ENCODE measurements at regions not wholly inside any gene's neighbourhood (a gene's known extent, or its start where the extent isn't known, plus 50 kb on each side); places are given as distances from the start of the nearest gene placed in this dataset.

- DNase-seq = no peak
Observed at GRCh38 chr4:187276736-187277408, 553.2 kb upstream of the FAT1 start.

- DNase-seq = no peak
Observed at GRCh38 chr4:187283201-187283955, 559.7 kb upstream of the FAT1 start.

DNA sequence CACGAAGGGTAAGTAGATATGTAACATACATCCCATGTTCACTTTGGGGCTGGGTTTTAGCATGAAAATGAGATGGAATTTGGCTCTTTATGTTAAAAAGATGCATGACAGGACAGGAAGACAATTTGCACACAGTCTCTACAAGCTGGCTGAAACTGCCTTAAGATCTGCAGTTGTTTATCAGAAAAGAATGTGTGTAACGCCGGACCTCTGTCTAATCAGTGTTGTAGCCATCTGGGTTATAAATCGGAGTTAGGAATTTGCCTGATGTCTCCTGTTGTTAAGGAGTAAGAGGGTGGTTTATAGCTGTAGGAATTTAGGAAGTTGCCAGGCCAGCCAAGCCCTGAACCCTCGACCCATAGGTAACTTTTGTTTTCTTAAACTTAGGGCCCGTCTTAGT is 562.9 kb upstream of the FAT1 start:
- no peak for DNase-seq

DNA sequence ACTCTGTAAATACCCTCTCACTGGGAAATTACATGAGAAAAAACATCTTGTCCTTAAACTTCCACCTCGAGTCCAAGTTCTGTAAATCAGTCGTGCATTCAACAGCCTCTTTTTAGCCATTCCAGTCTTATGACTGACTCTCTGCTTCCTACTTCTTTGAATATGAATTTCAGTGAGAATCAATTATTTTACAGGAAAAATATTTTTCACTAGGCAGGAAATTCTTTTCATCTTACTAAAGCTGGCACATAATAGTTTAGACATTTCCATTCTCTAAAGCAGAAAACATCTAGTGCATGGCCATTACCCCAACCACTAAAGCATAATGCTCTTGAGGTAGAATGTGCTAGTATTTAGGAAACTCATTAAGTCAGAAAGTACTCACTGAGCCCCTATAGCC is 565.7 kb upstream of the FAT1 start:
- DNase-seq = no peak

DNA sequence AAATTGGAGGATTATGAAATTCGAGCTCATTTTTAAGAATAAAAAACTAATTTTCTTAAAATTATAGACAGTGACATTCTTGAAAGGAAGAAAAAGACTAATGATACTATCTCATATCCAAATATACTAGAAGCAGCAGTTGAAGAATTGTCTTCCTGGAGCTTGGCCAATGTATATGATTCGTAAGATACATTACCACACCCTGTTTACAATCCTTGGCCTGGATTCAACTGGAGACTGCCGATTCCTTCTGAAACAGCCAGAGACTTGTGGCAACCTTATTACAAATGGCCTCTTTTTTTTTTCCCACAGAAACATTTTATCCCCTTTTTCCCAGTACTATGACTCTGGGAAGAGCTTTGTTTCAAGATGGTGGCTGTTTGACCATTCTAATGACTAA is 571.2 kb upstream of the FAT1 start:
- no peak for DNase-seq

GRCh38 chr4:187301923-187302322 is 578.3 kb upstream of the FAT1 start:
- no peak for DNase-seq

DNA sequence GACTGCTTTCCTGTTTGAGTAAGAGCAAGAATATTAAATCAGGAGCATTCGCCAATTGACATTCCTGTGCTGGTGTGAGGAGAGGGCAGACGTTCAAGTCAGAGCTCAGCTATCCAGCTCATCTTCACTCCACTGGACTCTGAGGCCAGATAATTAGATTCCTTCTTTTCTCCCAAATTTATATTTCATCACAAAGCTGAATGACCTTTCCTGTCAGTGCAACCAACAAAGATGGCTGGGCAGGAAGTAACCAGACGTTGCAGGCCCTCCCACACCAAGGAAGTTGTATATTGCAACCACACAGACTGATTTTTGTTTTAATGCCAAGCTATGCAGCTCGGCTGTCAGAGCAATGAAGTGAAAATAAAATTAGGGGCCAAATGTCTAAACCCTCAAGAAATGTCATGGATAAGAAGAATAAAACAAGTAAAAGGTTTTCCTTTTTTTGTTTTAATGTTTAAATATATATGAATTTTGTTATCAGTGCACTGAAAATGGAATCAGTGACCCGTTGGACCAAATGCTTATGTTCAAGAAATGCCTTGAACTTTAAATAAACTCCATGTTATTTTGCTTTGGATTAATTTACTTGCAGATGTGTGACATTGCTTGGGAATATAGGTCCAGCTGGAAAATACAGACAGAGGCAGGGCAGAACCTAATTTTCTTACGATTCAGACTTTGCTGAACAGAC is 578.9 kb upstream of the FAT1 start:
- no peak for DNase-seq

DNA sequence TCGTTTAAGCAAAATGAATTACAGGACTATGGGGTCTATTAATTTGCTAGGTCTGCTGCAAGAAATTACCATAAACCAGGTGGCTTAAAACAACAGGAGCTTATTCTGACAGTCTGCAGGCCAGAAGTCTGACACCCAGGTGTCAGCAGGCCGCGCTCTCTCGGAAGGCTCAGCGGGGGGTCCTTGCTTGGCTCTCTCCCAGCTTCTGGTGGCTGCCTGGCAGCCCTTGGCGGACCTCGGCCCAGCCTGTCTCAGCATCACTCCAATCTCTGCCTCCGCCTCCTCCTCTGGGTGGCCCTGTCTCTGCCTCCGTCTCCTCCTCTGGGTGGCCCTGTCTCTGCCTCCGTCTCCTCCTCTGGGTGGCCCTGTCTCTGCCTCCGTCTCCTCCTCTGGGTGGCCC is 580.5 kb upstream of the FAT1 start:
- DNase-seq = no peak

DNA sequence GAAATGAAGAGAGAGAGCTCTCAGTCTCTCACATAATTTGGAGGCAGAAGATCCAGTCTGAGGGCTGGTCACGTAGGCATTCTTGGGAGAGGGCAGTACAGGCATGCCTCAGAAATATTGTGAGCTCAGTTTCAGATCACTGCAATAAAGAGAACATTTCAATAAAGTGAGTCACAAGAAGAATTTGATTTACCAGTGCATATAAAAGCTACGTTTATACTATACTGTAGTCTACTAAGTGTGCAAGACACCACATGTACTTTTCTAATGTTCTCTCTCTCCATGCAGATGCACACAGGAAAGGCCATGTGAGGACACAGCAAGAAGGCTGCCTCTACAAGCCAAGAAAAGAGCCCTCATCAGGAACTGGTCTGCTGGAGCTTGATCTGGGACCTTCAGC is 583.5 kb upstream of the FAT1 start:
- DNase-seq = no peak

GRCh38 chr4:187309456-187309855 is 585.8 kb upstream of the FAT1 start:
- DNase-seq = no peak

DNA sequence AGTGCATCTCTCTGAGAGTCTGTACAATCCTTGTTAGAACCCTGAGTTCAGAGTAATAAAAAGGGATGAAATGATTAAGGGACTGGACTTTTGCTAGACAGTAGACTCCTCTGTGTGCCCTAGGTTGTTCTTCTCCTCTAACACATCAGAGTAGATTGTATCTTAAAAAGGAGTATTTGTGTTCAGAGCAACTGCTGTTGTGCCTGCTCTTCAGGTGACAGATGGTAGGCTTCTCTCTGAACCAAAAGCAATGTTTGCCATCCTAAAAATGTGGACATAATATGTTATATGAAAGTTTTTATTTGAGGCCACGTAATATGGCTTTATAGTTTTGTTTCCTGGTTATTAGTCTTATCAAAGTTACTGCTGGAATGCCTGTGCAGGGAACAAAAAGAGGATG is 588.6 kb upstream of the FAT1 start:
- DNase-seq = no peak

- no peak for DNase-seq
Observed at GRCh38 chr4:187317799-187318198, 594.1 kb upstream of the FAT1 start.

DNA sequence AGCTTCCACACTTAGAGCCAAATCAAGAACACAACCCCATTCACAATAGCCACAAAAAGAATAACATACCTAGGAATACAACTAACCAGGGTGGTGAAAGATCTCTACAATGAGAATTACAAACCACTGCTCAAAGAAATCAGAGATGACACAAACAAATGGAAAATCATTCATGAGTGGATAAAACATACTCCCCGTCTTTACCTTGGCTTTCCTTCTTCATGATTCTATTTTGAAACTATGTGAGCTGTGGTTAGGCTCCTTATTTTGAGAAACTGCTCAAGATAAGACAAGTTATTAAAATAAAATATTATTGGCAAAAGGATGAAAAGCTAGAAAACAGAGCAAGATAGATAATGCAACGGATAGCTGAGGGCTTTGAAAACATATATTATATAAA is 598.1 kb upstream of the FAT1 start:
- no peak for DNase-seq

DNA sequence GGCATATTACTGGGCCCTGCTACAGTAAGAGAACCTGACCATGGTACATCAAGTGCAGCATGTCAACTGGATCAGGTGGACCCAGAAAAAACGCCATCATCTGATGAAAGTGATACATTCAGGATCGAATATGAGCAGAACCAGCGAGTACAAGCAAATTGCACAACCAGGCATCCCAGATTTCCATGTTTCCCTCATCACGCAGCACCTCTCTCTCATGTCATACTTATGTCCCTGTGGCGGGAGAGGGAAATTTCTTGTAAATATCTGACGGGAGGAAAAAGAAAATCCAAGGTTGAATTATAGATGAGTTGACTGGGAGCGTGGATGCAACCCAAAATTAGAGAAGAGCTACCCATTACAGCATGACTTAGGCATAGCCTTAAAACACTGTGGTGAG is 608.5 kb upstream of the FAT1 start:
- no peak for DNase-seq

GRCh38 chr4:187333151-187333550 is 609.5 kb upstream of the FAT1 start:
- no peak for DNase-seq

DNA sequence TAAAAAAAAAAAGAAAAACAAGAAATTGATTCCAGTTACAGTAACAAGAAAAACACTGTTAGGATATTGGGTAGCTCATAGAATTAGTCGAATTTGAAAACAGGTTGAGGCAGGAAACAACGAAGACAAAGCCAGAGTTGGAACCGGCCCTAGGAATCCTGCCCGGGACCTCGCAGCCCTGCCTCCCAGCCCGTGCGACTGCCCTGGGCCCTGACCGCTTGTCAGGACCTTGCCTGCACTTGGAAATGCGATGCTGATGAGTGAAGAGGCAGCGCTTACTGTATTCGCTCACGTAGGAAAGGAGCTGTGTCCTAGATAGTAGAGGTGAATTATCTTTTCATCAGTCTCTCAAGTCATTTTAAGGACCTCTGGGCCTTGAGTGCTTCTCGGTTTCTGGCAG is 611.7 kb upstream of the FAT1 start:
- DNase-seq = no peak

DNA sequence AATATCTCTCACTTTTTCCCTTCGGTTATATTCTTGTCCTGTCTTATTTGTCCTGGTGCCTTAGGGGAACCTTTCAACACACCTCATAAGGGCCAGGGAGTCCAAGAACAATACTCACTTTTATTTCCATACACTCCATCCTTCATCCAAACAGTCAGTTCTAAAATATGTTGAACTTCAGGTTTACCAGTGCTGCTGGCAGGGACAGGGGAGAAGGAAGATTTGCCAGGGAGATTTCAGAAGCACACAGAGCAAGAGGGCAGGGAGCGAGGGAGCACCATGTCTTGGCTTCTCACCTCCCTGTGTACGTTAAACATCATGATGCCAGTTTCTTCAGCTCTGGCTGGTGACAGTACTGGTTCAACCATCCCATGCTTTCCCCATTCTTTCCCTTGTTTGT is 631.1 kb upstream of the FAT1 start:
- no peak for DNase-seq

DNA sequence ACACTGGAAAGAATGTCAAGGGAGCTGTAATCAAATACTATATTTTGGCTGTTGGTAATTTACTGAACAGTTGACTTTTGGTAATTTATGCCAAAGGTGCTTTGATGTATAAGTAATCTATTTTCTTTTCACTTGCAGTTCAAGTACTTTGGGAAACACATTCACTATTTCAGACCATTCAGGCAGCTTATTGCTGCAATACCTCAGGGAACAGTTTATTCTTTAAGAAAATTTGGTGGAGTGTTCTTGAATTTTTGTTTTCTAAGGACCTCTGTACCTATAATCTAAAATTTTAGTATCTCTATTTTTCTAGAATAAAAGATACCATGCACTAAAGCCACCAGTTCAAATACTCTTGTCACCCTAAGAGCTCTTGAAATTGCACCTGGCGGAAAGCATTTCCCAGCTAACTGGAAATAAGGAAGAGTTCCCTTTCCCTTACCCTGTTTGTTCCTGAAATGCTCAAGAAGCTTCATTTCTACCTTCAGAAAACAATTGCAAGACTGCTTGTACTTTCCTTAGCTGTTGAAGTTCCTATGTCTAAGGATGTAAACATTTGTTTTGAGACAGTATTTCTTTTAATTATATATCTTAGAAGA is 633.5 kb upstream of the FAT1 start:
- DNase-seq = no peak

GRCh38 chr4:187357821-187358220 is 634.2 kb upstream of the FAT1 start:
- DNase-seq = no peak

DNA sequence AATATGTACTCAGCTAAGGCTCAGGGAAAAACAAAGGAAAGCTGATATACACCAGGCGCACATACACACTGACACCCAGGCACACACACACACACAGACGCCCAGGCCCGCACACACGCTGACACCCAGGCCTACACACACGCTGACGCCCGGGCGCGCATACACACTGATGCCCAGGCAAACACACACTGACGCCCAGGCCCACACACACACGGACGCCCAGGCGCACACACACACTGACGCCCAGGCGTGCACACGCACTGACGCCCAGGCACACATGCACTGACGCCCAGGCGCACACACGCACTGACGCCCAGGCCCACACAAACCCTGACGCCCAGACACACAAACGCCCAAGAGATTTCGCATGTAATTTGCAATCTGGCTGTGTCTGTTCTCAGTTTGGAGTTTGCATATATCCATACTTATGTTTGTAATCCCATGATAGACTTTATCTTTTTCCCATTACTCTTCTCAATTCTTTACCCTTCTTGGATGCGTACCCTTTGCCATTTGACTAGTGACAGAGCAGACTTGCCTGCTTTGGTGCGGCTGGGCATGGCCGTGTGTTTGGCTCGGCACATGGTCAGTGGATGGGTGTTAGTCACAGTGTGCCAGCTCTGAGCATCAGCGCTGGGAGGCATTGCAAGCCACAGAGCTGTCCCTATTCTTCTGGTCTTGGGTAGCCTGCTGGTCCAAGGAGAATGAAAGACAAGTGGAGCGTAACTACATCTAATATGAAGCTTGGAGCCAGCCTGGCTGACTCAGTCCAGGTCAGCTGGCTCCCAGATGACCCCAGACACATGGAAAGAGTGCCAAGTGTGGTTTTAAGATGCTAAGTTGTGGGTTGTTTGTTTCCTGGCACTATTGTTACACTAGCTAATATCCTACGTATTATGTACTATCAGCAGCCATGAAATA is 632.4 kb upstream of the ZFP42 start:
- no peak for DNase-seq

GRCh38 chr4:187364401-187364800 is 631.2 kb upstream of the ZFP42 start:
- no peak for DNase-seq

GRCh38 chr4:187364851-187365250 is 630.7 kb upstream of the ZFP42 start:
- no peak for DNase-seq

DNA sequence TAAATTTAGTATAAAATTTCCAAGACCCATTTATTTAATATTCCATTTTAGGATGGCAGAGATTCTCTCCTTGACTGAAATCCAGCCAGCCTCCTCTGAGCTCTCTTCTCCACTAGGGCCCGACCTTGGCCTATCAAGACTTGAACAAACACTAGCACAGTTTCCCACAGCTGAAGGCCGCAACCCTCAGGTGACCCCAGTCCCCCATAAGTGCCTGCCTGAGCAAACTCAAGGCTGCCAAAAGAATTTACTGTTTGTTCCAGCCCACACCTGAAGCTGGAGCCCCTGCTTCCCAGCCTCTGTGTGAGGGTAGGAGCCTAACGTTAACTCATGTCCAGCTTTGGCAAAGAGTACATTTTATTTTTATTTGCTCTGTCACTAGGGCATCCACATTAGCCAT is 629.0 kb upstream of the ZFP42 start:
- no peak for DNase-seq

Data from DMS 273 treated with DMSO at 0.1 percent for 48 hours (cell line).